ENCODE measurements at regions not wholly inside any gene's neighbourhood (a gene's known extent, or its start where the extent isn't known, plus 50 kb on each side); places are given as distances from the start of the nearest gene placed in this dataset.

DNA sequence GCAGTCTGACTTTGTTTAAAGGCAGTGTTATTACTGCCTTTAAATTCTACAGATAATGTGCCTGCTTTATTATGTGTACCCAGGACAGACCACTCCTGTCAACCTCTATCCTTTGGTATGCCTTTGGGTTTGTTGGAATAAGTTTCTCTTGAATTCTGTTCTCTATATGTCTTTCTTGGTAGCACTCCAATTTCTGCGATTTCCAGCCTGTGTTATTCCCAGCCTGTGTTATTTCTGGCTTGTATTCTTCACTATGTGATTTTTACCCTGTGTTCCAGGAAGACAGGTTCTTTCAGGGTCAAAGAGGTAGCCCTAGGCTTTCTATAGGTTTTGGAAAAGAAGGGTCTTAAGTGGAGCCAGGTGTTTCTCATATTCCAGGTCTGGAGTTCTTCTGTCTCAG is 407.4 kb upstream of the AZI2 start:
- H3K9me3 ChIP-seq (ENCODE audit: control insufficient read depth, insufficient read depth, low read length), result no peaks in the 10 kb centered on the region
- no peak overlapping the region for H3K4me3 ChIP-seq (ENCODE audit: low read depth, low read length)
- TF ChIP-seq, protein P1, sequence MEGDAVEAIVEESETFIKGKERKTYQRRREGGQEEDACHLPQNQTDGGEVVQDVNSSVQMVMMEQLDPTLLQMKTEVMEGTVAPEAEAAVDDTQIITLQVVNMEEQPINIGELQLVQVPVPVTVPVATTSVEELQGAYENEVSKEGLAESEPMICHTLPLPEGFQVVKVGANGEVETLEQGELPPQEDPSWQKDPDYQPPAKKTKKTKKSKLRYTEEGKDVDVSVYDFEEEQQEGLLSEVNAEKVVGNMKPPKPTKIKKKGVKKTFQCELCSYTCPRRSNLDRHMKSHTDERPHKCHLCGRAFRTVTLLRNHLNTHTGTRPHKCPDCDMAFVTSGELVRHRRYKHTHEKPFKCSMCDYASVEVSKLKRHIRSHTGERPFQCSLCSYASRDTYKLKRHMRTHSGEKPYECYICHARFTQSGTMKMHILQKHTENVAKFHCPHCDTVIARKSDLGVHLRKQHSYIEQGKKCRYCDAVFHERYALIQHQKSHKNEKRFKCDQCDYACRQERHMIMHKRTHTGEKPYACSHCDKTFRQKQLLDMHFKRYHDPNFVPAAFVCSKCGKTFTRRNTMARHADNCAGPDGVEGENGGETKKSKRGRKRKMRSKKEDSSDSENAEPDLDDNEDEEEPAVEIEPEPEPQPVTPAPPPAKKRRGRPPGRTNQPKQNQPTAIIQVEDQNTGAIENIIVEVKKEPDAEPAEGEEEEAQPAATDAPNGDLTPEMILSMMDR (IDR thresholded peaks at IDR 0.05; ENCODE audit: low read depth, low read length), result no peak
- H3K27me3 ChIP-seq (ENCODE audit: control insufficient read depth, insufficient read depth, low read length), result peaks cover 3% of the 10 kb centered on the region
- DNase-seq (ENCODE audit: low read depth, low spot score), result no peak
- H3K27ac ChIP-seq (ENCODE audit: low read depth, low read length), result no peak overlapping the region
- ChIA-PET CTCF (no interaction called here), POLR2A (no interaction called here)

DNA sequence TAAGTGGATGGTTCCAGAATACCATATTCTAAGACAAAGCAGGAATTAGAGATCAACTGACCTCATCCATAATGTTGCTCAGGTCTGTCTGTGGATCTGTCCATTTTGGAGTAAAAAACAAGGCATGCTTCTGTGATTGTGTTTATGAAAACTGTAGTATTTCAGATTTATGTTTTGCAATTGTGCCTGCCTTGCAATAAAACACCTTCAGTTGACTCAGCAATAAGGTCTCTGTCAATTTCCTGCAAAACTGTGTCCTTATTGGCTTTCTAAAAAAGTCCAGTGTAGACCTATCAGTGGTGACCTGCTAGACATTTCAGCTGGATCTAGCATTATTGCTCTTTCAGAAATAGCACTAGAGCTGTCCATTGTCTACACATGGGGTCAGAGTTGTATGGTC is 409.5 kb upstream of the AZI2 start:
- no peak overlapping the region for H3K4me3 ChIP-seq (ENCODE audit: low read depth, low read length)
- H3K27me3 ChIP-seq (ENCODE audit: control insufficient read depth, insufficient read depth, low read length), result peaks cover 4% of the 10 kb centered on the region
- TF ChIP-seq, protein P1 (IDR thresholded peaks at IDR 0.05; ENCODE audit: low read depth, low read length), result no peak
- CTCF ChIA-PET, result no interaction called here
- POLR2A ChIA-PET, result no interaction called here
- no peak for DNase-seq (ENCODE audit: low read depth, low spot score)
- no peak overlapping the region for H3K27ac ChIP-seq (ENCODE audit: low read depth, low read length)
- no peaks in the 10 kb centered on the region for H3K9me3 ChIP-seq (ENCODE audit: control insufficient read depth, insufficient read depth, low read length)

- CTCF ChIA-PET, result no interaction called here
- Histone ChIP-seq H3K9me3 (ENCODE audit: control insufficient read depth, insufficient read depth, low read length) (no peaks in the 10 kb centered on the region), H3K27me3 (ENCODE audit: control insufficient read depth, insufficient read depth, low read length) (peaks cover 4% of the 10 kb centered on the region), H3K27ac (ENCODE audit: low read depth, low read length) (no peak overlapping the region), H3K4me3 (ENCODE audit: low read depth, low read length) (no peak overlapping the region)
- DNase-seq (ENCODE audit: low read depth, low spot score), result no peak
- POLR2A ChIA-PET, result no interaction called here
- TF ChIP-seq, protein P1 (IDR thresholded peaks at IDR 0.05; ENCODE audit: low read depth, low read length), result no peak
Observed at GRCh38 chr3:28761375-28761774, 412.8 kb upstream of the AZI2 start.

DNA sequence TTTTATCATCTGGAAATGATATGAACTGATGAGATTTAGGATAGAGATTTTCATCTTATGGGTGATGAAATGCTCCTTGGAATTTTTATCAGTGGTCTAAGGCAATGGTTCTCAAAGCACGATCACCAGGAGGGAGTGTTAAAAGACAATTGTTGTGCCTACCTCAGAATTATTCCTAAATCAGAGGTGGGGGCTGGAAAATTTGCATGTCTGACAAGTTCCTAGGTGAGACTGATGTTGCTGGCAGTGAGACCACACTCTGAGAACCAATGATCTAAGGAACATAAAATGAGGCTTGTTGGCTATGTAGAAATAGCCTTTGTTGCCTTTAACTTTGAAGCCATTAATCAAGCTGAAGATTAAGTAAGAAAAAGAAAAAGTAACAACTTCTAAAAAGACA is 416.6 kb upstream of the AZI2 start:
- Histone ChIP-seq H3K4me3 (ENCODE audit: low read depth, low read length) (no peak overlapping the region), H3K27ac (ENCODE audit: low read depth, low read length) (no peak overlapping the region), H3K9me3 (ENCODE audit: control insufficient read depth, insufficient read depth, low read length) (no peaks in the 10 kb centered on the region), H3K27me3 (ENCODE audit: control insufficient read depth, insufficient read depth, low read length) (peaks cover 2% of the 10 kb centered on the region)
- ChIA-PET POLR2A (no interaction called here), CTCF (no interaction called here)
- TF ChIP-seq, protein P1 (IDR thresholded peaks at IDR 0.05; ENCODE audit: low read depth, low read length), result no peak
- DNase-seq (ENCODE audit: low read depth, low spot score), result no peak

DNA sequence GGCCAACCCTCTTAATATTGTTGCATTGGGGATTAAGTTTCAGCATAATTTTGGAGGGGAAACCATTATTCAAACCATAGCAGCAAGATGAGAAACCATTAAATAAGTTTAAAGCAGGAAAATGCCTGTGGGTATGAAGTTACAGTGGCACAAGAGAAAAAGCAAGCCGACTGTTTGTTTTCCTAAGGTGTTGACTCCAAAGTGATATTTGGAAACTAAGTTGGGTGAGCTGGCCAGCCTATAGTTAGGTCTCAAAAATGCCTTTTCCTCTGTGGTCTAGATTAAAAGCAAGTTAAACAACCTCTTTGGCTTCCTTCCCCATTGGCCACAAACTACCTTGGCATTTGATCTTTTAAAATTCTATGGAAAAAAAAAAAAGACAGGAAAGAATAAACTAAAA is 419.8 kb upstream of the AZI2 start:
- Histone ChIP-seq H3K4me3 (ENCODE audit: low read depth, low read length) (no peak overlapping the region), H3K9me3 (ENCODE audit: control insufficient read depth, insufficient read depth, low read length) (no peaks in the 10 kb centered on the region), H3K27me3 (ENCODE audit: control insufficient read depth, insufficient read depth, low read length) (no peaks in the 10 kb centered on the region), H3K27ac (ENCODE audit: low read depth, low read length) (no peak overlapping the region)
- ChIA-PET CTCF (no interaction called here), POLR2A (no interaction called here)
- TF ChIP-seq, protein P1 (IDR thresholded peaks at IDR 0.05; ENCODE audit: low read depth, low read length), result no peak
- DNase-seq (ENCODE audit: low read depth, low spot score), result no peak
